ENCODE measurements at regions not wholly inside any gene's neighbourhood (a gene's known extent, or its start where the extent isn't known, plus 50 kb on each side); places are given as distances from the start of the nearest gene placed in this dataset.
A peak's percentile ranks its signal among the peaks of the same experiment; 100 is the strongest.

DNA sequence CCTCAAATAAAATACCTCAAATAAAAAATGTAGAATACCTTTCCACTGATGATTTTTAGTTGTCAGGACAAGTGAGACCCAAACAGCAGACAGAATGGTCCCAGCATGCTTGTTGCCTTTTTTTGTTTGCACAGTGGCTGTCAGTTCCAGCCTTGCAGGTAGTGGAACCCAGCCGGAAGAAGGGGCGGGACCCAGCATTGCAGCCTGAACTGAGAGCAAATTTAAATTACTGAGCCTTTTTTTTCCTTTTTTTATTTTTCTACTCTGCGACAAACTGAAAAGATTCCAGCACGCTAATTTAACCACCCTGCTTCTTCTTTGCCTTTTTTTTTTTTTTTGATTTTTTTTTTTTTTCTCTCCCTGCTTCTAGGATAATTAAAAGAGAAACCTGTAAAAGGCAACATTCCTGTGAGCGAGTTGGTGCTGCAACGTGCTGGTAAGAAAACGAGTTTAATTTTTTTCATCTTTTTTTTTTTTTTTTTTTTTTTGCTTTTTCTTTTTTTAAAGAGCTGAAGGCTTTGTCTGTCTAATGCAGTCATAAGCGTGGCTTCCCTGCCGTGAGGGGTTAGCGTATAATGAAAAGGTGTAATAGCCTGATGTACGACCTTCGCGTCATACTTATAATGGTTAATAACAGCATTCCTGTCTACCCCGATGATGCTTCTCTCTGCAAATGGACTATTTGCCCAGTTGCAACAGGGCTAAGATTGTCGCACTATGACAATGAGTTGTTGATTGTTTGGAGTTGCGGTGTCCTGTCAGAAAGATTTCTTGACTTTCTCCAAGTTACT is 555.3 kb upstream of the CELF2 start:
- DNase-seq (ENCODE audit: low read depth): no peak

DNA sequence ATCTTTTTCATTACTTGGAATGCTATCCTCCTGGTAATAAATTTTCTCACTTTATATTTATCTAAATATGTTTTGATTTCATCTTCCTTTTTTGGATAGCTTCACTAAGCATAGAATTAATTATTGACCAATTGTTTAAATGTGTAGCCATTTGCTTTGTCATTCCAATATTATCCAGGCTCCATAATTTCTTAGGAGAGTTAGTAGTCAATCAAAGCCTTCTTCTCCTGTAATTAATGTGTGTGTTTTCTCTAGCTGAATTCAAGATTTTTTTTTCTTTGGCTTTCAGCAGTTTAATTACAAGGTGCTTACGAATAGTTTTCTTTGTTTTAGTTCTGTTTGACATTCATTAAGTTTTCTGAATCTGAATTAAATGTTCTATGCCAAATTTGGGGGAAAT is 545.9 kb upstream of the CELF2 start:
- no peak for DNase-seq (ENCODE audit: low read depth)

DNA sequence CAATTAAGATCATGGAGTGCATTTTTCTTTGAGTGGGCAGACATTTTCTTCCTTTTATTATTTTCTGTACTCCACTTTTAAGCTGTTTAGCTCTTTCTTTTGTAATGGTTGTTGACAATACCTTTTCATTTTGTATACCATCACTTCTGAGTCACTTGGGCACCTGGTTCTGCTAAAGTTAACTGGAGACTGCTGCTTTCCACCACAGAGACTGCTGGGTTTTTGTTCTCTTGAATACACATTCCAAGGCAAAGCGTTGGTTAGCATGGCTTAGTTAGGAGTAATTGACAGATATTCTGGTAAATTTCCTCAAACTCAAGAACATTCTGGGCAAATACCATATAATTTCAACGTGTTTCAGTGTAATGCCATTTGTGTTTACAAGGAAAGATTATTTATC is 541.9 kb upstream of the CELF2 start:
- no peak for DNase-seq (ENCODE audit: low read depth)

DNA sequence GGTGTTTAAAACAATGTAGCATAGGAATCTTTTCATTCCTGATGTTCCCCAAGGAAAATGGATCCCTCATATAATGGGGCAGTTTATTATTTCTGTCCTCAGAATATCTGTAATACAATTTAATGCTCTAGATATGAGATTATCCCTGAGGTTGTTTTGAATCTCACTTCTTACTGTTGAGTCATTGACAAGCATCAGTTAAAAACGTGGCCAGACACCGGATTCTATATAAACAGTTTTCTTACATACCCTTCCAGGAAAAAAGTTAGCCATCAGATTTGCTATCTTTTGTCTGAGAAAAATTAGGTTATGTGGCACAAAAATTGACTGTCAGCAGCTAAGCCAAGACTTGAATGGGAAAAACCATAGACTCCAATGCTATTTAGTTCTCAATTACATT is 539.8 kb upstream of the CELF2 start:
- DNase-seq (ENCODE audit: low read depth): peak; percentile 0

DNA sequence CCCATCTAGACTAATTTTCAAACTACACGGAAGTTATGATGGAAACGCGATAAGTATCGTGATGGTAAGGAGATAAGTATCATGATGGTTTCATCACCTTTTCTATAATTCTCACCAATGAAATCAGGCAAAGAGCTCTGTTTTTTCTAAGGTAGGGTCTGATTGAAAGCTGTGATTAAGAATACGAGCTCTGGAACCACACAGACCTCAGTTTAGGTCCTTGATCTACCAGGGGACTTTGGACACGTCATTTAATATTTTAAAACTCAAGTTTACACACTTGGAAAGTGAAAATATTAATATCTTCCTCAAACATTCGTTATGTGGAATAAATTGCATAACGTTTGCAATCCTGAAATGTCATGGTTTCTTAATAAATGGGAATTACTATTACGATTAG is 538.2 kb upstream of the CELF2 start:
- DNase-seq (ENCODE audit: low read depth): no peak

DNA sequence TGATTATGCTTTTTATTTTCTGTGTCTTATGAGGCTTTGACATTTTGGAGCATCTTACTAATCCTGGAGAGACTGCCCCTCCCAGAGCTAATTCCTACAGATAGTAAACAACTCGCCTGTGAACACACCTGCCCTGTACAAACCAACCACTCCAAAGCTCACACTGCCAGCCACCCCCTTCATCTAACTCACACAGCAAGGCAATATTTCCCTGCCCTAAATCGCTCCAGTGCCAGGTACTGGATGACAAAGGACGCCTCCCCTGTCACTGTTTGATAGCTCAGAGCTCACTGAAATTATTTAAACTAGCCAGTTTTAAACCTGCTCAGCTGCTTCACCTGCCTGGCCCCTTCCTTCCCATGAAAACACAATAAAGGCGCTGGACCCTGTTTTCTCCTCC is 535.1 kb upstream of the CELF2 start:
- no peak for DNase-seq (ENCODE audit: low read depth)

DNA sequence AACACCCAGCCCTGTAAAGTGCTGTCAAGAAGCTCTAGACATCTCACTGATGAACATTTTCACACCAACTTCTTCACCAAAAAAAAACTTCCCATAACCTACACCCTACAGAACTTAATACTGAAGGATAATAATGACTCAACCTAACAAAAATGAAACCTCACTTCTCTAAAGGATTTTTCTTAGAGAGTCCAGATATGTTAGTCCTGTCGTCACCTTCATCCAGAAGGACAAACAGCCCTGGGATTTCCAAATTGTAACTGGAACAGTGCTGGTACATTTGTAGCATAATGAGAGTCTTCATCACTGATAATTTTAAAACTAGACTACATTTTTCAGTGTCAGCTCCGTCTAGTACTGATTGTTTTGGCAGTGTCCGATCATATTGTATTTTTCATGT is 528.6 kb upstream of the CELF2 start:
- no peak for DNase-seq (ENCODE audit: low read depth)

DNA sequence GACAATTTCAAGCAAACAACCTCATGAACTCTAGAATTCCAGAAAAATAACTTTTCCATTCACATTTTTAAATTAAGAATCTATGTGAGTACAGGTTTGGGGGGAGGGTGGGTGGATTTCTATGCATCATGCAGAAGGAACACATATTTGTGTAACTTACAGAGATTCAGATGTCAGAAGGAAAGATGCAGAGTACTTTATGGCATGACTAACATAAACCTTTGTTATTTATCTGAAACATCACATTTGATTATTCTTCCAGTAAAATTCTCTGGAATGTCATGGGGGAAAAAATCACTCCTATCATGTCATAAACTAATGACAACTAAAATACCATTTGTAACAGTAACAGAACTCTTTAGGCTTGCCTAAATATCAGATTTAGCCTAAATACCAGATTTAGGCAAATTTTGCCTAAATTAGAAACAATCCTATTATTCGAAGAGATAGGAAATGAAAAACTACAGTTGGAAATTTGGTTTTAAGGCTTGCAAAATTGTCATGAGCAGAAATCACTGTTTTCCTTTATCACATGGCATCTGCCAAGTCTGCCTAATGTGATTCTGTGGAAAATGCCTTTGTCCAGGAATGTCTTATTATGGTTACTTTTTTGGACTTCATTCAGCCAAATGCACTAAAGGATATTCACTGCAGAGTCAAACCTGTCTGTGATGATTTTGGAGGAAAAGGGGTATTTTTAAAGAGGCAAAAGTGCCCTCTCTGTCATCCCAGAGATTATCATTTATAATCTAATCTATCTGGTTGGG is 527.7 kb upstream of the CELF2 start:
- DNase-seq (ENCODE audit: low read depth): peak; percentile 10

DNA sequence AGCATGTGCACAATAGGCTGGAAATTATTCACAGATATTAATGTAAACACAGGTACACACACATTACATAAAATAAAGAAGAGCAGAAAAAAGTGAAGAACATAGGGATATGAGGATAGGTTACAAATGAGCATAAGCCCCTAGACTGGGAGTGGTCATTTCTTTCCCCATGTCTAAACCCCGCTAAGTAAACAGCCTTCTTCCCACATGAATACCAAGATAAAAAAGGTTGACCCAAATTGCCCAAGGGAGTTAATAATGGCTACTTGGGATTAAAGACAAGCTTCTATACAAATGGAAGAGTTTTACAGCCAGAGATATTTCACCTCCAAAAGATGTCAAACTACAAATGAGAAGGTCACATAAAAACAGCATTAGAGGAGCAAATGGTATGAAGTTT is 527.1 kb upstream of the CELF2 start:
- no peak for DNase-seq (ENCODE audit: low read depth)

DNA sequence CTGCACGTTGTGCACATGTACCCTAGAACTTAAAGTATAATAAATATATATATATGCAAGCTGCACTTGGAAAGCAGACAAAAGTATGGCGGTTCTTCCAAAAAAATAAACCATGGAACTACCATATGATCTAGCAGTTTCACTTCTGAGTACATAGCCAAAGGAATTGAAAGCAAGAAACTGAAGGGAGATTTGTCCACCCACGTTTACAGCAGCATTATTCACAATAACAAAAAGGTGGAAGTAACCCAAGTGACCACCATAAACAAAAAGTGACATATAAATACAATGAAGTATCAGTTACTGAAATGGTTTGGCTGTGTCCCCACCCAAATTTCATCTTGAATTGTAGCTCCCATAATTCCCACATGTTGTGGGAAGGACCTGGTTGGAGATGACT is 525.3 kb upstream of the CELF2 start:
- DNase-seq (ENCODE audit: low read depth): no peak

DNA sequence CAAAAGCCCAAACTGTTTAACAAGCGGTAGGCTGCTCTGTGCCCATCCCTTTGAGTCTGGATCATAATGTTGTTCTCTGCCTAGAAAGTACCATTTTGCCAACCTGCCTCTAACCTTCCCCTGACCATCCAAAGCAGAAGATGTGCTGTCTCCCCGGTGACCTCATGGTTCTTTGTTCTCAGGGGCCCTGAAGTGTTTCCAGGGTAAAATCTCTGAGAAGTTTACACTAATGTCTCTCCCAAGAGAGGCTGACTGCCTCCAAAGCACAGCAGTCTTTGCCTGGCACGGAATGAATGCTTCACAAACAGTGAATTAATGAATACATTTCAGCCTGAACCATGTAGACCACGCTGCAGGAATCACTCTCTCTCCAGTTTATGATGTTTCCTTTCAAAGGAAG is 523.8 kb upstream of the CELF2 start:
- DNase-seq (ENCODE audit: low read depth): no peak

DNA sequence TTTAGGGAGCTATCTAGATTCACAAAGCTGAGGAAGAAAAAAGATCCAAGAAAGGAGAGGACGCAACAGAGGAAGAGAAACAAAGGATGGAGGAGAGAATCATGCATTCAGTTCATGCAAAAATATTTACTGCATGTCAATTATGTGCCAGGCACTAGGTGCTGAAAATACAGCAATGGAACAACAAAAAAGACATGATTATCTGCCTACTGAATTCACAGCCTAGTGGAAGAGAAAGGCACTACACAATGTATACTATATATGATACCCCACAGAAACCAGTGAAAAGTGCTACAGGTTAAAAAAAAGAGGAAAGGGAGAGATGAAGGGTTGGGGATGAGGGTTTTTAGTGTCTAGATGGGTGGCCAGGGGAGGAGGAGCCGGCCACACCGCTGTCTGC is 520.4 kb upstream of the CELF2 start:
- DNase-seq (ENCODE audit: low read depth): no peak

DNA sequence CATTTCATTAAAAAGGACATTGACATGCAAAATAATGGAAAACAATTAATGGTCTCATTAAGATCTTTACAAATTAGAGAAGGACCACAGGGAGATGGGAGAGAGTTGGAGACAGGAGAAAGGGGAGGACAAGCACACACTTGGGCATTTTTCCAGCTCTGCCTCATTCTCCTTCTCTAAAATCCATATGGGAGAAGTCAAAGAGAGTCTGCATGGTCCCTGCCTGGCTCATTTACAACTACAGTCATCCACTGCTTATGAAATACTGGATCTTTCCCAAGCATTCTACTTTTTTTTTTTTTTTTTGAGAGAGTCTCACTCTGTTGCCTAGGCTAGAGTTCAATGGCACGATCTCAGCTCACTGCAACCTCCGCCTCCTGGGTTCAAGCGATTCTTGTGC is 518.9 kb upstream of the CELF2 start:
- DNase-seq (ENCODE audit: low read depth): peak; percentile 5

DNA sequence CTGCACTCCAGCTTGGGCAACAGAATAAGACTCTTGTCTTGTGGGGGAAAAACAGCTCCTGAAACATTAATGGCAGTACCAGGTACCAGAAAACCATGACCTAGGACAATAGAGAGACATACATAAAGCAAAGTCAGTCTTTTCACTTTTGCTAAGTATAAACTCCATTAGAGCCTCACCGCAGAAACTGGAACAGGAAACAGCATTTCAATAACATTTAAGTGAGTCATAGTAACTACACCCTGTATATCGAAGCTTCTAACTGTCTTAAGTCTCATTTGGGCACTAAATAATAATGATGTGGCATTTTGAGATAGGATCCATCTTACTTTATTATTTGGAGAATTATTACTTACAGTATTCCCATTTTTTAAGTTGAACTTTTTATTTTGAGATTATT is 517.8 kb upstream of the CELF2 start:
- peak; percentile 46 for DNase-seq (ENCODE audit: low read depth)

DNA sequence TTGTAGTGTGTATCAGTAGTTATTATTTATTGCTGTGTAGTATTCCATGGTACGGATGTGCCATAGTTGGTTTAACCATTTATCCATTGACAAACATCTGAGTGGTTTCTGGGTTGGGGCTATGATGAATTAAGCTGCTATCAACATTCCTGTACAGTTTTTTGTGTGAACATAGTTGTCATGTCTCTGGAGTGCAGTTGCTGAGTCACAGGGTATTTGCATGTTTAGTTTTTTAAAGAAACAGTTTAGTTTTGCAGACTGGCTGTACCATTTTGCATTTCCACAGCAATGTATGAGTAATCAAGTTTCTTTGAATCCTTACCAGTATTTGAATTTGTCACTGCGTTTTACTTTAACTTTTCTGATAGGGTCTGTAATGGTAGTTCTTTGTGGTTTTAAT is 516.7 kb upstream of the CELF2 start:
- DNase-seq (ENCODE audit: low read depth): peak; percentile 56

DNA sequence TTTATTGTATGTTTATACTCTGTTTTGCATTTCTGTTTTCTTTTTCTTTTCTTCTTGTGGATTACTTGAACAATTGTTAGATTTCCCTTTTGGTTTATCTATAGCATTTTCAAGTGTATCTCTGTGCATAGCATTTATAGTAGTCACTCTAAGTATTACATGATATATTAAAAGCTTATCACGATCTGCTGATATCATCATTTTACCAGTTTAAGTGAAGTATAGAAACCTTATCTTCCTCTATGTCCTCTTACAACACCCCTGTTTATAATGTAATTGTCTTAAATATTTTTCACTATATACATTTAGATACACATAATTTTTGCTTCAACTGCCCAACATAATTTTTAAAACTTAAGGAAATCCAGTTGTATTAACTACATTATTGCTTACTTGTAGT is 513.9 kb upstream of the CELF2 start:
- DNase-seq (ENCODE audit: low read depth): no peak

DNA sequence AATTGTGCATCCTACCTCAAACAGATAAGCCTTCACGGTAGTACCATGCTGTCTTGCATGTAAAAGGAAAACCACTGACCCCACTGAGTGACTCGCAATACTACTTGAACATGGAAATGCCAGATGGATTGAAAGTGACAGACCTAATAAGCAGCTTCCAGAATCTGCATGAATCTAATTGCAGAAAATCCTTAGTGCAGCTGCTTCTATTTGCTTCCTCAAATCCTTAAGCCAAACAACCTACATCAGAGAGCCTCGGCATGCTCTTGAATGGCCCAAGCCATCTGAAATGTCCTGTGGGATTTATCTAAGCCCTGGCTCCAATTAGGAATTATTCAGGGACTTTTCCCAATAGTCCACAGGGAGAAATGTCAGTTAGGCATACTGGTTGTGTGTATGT is 509.5 kb upstream of the CELF2 start:
- DNase-seq (ENCODE audit: low read depth): no peak

DNA sequence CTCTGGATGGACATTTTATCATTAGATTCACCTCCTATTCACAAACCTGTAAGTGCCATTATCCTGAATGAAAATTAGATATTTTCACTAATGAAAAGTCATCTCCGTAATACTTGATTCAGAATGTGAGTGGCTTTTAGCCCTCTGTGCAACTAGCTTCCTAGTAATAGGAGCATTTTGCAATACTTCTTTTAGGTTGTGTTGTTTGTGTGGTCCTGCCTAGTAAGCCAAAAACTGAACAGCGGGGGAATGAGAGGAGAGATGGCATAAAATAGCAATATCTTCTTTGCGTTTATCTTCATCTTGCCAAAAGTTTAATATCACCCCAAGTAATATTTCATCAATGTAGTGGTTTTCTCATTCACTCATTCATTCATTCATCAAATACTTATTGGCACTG is 507.5 kb upstream of the CELF2 start:
- DNase-seq (ENCODE audit: low read depth): no peak

DNA sequence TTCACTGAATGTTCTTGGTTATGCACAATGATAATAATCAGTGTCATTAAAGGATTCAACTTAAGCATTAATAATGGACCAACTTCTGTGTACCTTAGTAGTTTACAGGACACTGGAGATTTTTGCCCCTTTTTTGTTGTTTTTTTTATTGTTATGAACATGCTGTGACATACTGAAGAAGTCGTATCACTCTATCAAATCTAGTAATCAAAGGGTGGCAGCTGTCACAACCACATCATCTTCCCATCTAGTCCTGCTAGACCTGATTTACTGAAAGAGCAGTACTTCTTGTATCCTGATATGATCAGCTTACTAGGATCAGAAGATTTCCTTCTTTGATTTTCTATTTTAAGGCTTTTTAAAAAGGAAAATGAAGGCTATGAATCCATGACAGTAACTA is 504.6 kb upstream of the CELF2 start:
- no peak for DNase-seq (ENCODE audit: low read depth)

DNA sequence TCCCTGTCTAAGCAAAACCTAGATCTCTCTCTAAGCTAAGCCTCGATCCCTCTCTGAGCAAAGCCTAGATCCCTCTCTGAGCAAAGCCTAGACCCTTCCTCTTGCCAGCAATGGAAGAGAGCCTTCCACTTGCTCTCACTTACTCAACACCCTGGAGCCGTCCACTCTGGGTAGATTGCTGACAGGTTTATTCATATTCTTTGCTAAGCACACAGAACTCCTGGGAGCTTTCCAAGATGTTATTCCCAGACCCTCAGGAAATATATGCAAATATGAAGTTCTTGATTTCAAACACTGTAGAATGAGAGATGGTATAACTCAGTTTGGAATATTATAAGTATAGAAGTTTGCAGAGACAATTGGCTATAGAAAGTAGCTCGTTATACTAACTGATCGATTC is 503.8 kb upstream of the CELF2 start:
- no peak for DNase-seq (ENCODE audit: low read depth)

DNA sequence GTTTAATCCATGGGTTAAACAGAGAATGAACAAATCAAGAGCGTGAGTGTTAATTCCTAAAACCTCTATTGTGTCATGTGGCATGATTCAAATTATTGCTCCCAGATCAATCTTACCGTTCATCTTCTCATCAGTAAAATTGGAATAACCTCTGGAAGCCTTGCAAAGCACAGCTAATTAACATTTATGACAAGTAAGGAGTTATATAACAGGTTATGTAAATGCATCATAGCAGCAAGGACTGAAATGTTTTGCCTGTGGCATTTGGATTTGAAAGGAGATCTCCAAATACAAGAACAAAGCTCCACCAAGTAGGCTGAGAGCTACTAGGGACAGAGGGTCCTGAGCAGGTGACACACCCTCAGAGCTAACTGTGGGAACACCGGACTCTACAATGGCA is 502.9 kb upstream of the CELF2 start:
- DNase-seq (ENCODE audit: low read depth): no peak

DNA sequence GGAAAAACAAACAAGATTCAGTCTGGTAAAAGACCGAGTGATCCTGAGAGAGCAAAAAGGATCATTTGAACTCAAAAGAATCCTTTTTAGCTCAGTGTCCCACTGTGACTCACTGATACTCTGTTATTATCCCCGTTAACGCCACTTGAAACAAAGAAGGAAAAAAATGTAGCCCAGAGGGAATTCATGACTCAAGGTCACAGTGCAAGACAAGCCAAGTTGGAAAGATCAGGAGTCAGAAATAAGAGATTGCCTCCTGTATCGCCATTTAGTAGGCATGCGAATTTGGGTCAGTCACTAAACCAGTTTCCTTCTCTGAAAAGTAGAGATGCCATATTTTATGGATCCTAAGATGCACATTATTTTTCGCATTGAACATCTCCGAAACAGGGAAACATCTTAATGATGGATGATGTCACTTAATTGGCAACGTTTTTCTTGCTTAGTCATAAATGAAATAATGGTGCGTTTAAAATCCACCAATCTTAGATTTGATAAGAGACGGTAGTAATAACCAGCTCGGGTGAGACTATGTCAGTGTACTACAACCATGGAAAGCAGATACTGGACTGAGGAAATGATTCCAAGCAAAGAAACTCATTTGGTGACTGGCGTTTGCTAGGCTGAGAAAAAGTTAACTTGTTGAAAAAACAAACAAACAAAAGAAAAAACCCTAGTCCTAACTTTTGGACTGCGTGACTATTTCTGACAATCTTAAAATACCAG is 502.0 kb upstream of the CELF2 start:
- no peak for DNase-seq (ENCODE audit: low read depth)
